ENCODE measurements at regions not wholly inside any gene's neighbourhood (a gene's known extent, or its start where the extent isn't known, plus 50 kb on each side); places are given as distances from the start of the nearest gene placed in this dataset.
"Not testable (repeated sequence)": the region's sequence is repeated elsewhere in the genome, so short reads cannot be mapped to it uniquely, and the experiment has no call there.

DNA sequence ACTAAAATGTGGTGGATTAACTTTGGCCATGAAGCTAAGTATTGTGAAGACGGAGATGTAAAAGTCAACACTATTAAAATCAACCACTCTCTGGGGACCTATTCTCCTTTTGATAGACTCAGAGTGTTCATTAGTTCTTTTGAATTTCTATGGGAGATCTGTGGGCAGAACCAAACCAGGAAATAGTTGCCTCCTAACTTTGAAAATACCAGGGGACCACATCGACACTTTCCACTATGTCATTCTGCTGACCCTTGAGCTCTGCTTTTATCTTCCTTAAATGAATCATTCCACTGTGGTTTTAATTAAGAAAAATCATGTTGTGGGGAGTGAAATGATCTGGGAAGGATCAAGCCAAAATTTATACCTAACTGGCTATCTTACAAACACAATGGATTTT is 960.5 kb downstream of the GATA3 start:
- no peak for DNase-seq

DNA sequence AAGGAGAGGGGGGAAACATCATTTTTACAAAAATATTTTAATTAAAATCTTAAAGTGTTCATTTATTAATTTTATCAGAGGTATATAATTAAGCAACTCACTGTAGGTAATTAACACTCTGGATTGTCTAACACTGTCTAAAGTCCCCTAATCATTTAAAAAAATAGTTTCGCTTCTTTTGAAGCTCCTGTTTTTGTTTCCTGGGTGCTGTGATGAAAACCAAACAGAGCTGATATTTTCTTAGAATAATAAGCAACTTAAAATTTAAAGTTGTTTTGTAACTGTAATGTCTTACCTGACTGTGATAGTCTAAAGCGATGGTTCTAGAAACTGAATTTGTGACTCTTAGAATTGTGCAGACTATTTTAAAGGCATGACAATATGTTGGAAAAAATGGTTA is 961.0 kb downstream of the GATA3 start:
- no peak for DNase-seq

DNA sequence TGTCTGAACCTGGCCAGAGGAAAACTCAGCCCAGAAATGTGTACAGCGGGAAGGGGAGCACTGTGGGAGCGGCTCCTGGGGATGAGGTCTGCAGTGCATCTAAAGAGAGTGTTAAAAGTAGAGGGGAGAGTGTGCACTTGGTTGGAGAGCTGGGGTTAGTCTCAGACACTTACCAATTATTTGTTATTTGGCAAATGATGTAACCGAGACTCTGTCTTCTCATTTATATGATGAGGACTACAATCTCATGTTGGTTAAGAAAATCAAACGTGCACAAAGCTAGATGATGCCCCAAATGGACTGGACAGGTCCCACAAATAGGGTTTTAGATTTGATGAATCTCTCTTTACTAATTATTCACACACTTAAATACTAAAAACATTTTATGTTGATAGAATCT is 962.4 kb downstream of the GATA3 start:
- DNase-seq = no peak

GRCh38 chr10:9018195-9019173 is 964.0 kb downstream of the GATA3 start:
- DNase-seq = no peak

DNA sequence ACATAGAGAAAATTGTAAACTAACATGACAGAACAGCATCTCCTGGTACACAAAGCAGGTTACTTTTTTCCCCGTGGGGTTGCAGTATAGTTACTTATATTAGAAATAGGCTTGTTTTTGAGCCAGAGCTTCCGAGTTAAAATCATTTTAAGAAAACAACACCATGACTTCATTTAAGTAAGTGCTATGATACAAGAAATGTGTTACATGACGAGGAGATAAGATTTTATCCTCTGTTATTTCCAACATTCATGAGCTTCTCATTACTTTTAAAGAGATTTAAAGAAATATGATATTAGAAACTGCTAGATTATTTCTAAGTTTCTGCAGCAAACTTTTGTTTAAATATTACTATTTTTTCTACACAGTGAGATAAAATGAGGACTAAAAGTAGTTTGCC is 968.7 kb downstream of the GATA3 start:
- no peak for DNase-seq

DNA sequence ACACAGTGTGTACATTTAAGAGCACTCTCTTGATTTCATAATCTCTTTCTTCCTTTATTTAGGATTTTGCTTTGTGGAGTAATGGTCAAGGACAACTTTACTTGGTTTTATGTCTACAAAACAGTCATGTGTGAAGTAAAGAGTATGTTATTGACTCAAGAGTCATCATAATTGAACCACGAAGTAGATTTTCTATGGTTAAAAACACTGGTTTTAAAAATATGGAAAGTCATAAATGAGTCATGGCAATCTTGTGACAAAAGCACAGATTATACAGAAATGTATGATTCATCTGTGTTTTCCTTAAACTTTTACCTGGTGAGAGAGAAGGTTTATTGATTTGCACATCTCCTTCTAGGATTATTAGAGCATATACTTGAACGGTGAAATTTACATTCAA is 969.7 kb downstream of the GATA3 start:
- no peak for DNase-seq

- DNase-seq = no peak
Measured at GRCh38 chr10:9028231-9028630, 973.7 kb downstream of the GATA3 start.

GRCh38 chr10:9035355-9035754 is 980.9 kb downstream of the GATA3 start:
- no peak for DNase-seq

GRCh38 chr10:9036711-9037204 is 982.3 kb downstream of the GATA3 start:
- no peak for DNase-seq

- no peak for DNase-seq
Measured at GRCh38 chr10:9038146-9038714, 983.7 kb downstream of the GATA3 start.

DNA sequence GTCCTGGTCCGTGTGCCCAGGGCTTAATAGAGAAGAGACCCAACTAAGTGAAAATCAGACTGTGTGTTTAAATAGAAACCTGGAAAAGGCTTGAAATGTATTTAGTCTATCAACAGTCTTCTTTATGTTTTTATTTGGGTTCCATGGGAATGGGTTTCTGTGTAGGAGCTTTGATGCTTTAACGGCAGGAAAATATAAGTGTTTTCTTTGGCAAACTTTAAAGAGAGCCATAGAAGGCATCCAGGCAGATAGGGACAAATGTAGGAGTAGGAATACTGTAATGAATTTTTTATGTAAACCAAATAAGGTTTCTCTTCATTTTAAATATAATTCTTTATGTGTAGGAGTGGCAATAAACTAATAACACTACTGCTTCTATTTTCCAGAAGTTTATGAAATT is 989.0 kb downstream of the GATA3 start:
- DNase-seq = no peak

DNA sequence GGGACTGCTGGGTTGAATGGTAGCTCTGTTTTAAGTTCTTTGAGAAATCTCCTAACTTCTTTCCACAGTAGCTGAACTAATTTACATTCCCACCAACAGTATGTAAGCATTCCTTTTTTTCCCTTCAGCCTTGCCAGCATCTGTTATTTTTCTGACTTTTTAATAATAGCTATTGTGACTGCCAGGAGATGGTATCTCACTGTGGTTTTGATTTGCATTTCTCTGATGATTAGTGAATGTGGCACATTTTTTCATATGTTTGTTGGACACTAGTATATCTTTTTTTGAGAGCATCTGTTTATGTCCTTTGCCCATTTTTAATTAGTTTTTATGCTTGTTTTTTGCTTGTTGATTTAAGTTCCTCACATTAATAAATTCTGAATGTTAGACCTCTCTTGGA is 990.8 kb downstream of the GATA3 start:
- no peak for DNase-seq

DNA sequence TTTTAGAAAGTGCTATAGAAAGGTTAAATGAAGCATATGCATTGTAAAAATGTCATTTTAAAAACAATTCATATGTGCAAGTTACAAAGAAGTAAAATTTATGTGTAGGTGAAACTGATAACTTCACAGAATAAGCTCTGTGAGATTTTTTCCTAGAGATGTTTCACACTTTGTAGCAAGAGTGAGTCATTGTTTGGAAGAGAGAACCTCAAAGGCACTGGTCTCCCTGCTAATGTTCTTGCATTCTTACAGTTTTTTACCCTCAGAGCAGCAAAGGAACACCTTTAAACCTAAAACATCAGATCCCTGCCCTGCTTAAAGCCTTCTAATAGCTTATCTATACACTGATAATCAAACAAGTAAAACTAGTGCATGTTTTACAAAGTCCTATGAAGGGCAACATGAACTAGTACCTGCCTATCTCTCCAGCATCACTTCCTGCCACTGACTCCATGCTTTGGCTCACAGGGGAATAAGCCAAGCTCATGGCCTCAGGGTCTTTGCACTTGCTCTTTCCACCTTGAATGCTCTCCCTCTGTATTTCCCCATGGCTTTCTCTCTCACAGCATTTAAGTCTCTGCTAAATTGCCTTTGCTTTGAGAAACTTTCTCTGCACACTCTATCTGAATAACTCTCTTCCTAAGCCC is 997.0 kb downstream of the GATA3 start:
- DNase-seq = no peak

DNA sequence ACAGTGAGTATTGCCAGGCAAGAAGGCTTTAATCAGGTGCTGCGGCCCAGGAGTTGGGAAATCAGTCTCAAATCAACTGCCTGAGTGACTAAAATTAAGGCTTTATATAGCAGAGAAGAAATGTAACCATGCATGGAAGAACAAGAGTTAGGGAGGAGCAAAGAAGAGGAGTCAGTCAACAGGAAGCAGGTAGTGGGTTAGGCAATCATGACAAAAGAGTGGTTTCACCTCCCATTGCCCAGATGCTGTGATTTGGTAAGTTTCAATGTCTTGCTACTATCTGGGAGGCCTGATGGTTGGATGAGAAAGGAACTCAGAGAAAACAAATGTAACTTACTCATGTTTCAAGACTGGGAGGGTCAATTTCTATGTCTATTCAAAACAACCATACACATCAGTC is 998.3 kb downstream of the GATA3 start:
- DNase-seq = no peak

DNA sequence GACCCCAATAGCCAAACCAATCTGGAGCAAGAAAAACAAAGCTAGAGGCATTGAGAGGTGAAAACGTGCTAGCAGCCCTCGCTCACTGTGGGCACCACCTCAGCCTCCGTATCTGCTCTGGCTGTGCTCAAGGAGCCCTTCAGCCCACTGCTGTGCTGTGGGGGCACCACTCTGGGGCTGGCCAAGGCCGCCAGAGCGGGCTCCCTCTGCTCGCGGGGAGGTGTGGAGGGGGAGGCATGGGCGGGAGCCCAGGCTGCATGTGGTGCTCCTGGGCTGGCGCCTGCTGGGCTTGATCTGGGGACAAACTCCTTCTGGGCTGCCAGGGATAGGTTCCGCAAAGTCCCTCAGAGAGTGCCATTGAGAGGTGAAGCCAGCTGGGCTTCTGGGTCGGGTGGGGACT is 1002.0 kb downstream of the GATA3 start:
- no peak for DNase-seq

DNA sequence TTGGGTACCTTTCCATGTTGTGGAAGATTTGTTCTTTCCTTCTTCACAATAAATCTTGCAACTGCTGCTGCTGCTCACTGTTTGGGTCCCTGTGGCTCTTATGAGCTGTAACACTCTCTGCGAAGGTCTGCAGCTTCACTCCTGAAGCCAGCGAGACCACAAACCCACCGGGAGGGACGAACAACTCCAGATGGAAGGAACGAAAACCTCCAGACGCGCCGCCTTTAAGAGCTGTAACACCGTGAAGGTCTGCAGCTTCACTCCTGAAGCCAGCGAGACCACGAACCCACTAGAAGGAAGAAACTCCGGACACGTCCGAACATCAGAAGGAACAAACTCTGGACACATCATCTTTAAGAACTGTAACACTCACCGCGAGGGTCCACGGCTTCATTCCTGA is 1002.8 kb downstream of the GATA3 start:
- DNase-seq = not testable (repeated sequence)

DNA sequence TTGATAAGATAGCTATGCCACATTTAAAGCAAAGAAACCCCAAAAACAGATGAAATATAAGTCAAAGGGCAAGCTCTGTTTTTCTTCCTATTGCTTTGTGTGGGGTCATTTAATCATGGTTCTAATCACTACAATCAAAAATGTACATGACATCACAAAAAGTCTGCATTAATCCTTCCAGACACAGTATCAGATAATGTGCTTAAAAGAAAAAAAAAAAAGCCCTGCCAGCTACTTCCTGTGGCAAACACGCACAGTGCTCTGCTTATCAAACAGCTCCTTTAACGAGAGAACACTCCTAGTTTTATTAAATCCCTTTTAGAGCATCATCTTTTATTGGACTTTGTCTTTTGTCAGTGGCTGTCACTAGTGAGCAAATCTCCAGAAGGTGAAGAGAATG is 1005.8 kb downstream of the GATA3 start:
- DNase-seq = no peak

DNA sequence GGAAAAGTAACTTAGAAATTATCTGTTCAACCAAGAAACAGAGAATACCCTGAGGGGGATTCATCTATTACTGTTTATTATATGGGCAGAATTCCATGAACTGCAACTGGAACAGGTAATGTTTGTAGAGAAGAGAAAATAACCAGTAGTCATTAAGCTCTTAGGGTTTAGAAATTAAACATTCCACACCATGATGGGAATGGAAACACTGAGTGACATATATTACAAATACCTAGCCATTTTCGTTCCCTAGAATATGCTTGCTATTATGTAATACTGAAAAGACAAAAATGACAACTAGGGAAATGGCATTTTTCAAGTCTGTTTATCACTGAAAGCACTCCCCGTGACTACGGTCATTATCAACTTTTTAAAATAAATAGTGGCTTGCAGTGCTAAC is 1007.4 kb downstream of the GATA3 start:
- no peak for DNase-seq

GRCh38 chr10:9066152-9066551 is 1011.7 kb downstream of the GATA3 start:
- DNase-seq = no peak

DNA sequence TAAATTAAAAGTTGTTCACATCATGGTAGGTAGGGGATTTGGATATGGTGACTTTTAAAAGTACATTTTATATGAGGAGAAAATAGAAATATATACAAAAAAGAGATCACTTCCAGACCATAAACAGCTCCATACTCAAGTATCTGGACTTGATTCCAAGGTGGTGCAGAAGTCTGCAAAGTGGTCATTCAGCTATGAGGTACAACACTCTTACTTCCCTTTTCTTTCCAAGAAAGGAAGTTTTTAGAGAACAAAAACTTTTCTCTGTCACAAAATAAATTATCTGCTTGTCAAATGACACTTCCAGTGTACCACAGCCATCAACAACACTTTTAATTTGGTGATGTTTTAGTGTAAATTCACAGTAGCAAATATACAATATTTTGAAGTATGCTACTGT is 1013.5 kb downstream of the GATA3 start:
- DNase-seq = no peak

GRCh38 chr10:9069136-9069535 is 1014.6 kb downstream of the GATA3 start:
- no peak for DNase-seq

DNA sequence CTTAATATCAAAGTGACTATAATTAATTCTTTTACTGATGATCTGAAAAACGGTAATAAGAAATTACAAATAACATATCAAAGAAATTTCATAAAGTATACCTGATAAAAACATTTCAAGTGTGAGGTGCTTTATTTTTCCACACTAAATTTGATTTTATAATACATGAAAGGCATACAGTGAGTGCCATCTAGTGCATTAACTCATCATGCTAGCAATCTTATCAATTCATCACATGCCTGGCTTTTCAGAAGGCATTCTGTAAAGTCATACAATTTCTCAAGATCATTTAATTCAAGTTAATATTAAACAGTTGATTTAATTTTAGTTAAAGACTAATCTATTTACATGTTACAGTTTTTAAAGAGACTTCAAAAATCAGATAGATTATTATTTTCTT is 1020.9 kb downstream of the GATA3 start:
- no peak for DNase-seq

DNA sequence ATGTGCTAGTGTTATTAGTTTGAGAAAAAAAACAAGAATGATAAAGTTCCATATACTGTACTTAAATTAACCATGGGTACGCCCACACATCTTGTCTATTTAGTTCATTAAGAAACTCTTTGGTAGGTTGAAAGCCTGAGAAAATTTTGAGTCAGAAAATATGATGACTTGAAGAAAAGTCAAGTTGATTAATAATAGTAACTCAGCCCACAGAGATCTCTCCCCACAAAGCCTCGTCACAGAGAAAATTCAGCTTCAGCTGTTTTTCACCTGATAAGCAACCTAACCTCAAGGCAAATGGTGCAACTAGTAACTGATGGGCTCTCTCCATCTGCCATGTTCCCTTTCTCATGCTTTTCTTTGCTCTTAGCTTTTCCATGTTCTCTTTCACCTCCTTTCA is 1021.6 kb downstream of the GATA3 start:
- DNase-seq = no peak

GRCh38 chr10:9081253-9081652 is 1026.8 kb downstream of the GATA3 start:
- no peak for DNase-seq
